HEK293 (cell line): ENCODE measurements at regions not wholly inside any gene's neighbourhood (a gene's known extent, or its start where the extent isn't known, plus 50 kb on each side); places are given as distances from the start of the nearest gene placed in this dataset.
A peak's percentile ranks its signal among the peaks of the same experiment; 100 is the strongest.
"Not testable (repeated sequence)": the region's sequence is repeated elsewhere in the genome, so short reads cannot be mapped to it uniquely, and the experiment has no call there.

ENCODE experiments used
- CTCF ChIA-PET: fragments of 350-600 bp; formaldehyde crosslinking; extraction: SDS; loops from one replicate; lab custom pipeline; 2021; ENCODE audit warnings: antibody characterized with exemption; lab: Yijun Ruan, JAX
- POLR2A ChIA-PET: fragments of 300-600 bp; formaldehyde crosslinking; extraction: SDS; loops from one replicate; lab custom pipeline; 2020; ENCODE audit warnings: antibody characterized with exemption, inconsistent platforms; lab: Yijun Ruan, JAX
- H3K27ac ChIP-seq: fragments of 200-500 bp; sonication (Bioruptor generic); 2 replicates; pipeline ENCODE4 v1.5.1; 2014; ENCODE audit warnings: low read depth, low read length, control low read depth, inconsistent platforms; ENCODE audit errors: extremely low read depth
- H3K36me3 ChIP-seq, 2 experiments: fragments of 200-500 bp in 1 of 2; sonication (Bioruptor generic) in 1 of 2; 1 replicate in 1 of 2; 2 replicates in 1 of 2; pipeline ENCODE4 v1.5.1; 2014 to 2017; ENCODE audit warnings: inconsistent platforms in 2 of 2, low read length in 2 of 2; ENCODE audit not compliant: control insufficient read depth in 2 of 2, insufficient read depth in 1 of 2
- H3K4me1 ChIP-seq: fragments of 200-500 bp; sonication (Bioruptor generic); 2 replicates; pipeline ENCODE4 v1.5.1; 2014; ENCODE audit warnings: mild to moderate bottlenecking, low read length, inconsistent platforms; ENCODE audit not compliant: control insufficient read depth, insufficient read depth
- H3K4me3 ChIP-seq: 2 replicates; pipeline ENCODE4 v1.5.1; 2011; ENCODE audit warnings: low read depth, mild to moderate bottlenecking, control low read depth, low read length, moderate library complexity
- H3K9me3 ChIP-seq: fragments of 200-500 bp; sonication (Bioruptor generic); 2 replicates; pipeline ENCODE4 v1.5.1; 2014; ENCODE audit warnings: low read depth, low read length, inconsistent platforms; ENCODE audit not compliant: control insufficient read depth, insufficient read depth
- GLI4 ChIP-seq: fragments of 450-650 bp; formaldehyde crosslinking; IDR thresholded peaks from 2 replicates; pipeline ENCODE4 v1.5.1; 2016; ENCODE audit warnings: missing biosample characterization, missing genetic modification characterization
- PRDM4 ChIP-seq: fragments of 450-650 bp; formaldehyde crosslinking; IDR thresholded peaks from 2 replicates; pipeline ENCODE4 v1.5.1; 2017; ENCODE audit warnings: missing biosample characterization, missing genetic modification characterization
- PRDM6 ChIP-seq: fragments of 450-650 bp; formaldehyde crosslinking; IDR thresholded peaks from 2 replicates; pipeline ENCODE4 v1.5.1; 2017; ENCODE audit warnings: missing biosample characterization, missing genetic modification characterization
- SETDB1 ChIP-seq: IDR thresholded peaks from one replicate; pipeline ENCODE4 v1.6.1; 2017; ENCODE audit warnings: mild to moderate bottlenecking, low read length, moderate library complexity, mixed read lengths; ENCODE audit not compliant: insufficient read length
- SP3 ChIP-seq: fragments of 450-650 bp; formaldehyde crosslinking; IDR thresholded peaks from 2 replicates; pipeline ENCODE4 v1.5.1; 2016; ENCODE audit warnings: missing biosample characterization, missing genetic modification characterization
- YY1 ChIP-seq: fragments of 450-650 bp; formaldehyde crosslinking; IDR thresholded peaks from 2 replicates; pipeline ENCODE4 v1.5.1; 2018; ENCODE audit warnings: missing biosample characterization, missing genetic modification characterization
- ZFP69B ChIP-seq: fragments of 450-650 bp; formaldehyde crosslinking; IDR thresholded peaks from 2 replicates; pipeline ENCODE4 v1.5.1; 2016; ENCODE audit warnings: missing biosample characterization, missing genetic modification characterization
- ZNF184 ChIP-seq: fragments of 450-650 bp; IDR thresholded peaks from 2 replicates; pipeline ENCODE4 v1.5.1; 2018; ENCODE audit warnings: missing biosample characterization, mild to moderate bottlenecking, missing genetic modification characterization
- ZNF211 ChIP-seq: fragments of 450-650 bp; formaldehyde crosslinking; IDR thresholded peaks from 2 replicates; pipeline ENCODE4 v1.5.1; 2016; ENCODE audit warnings: low read depth, missing biosample characterization, missing genetic modification characterization
- ZNF24 ChIP-seq: fragments of 450-650 bp; formaldehyde crosslinking; IDR thresholded peaks from 2 replicates; pipeline ENCODE4 v1.5.1; 2016; ENCODE audit warnings: missing biosample characterization, missing genetic modification characterization
- ZNF626 ChIP-seq: fragments of 450-650 bp; sonication (Bioruptor Pico); formaldehyde crosslinking; IDR thresholded peaks from 2 replicates; pipeline ENCODE4 v1.5.1; 2018; ENCODE audit warnings: missing biosample characterization, missing genetic modification characterization, inconsistent platforms
- ZNF658 ChIP-seq: fragments of 450-650 bp; formaldehyde crosslinking; IDR thresholded peaks from 2 replicates; pipeline ENCODE4; 2016; ENCODE audit warnings: missing biosample characterization, missing genetic modification characterization
- ZSCAN4 ChIP-seq: fragments of 450-650 bp; formaldehyde crosslinking; IDR thresholded peaks from 2 replicates; pipeline ENCODE4 v1.5.1; 2017; ENCODE audit warnings: missing biosample characterization, missing genetic modification characterization

- ChIA-PET POLR2A (no interaction called here), CTCF (interaction anchor here (1.9 kb wide), 1 partner anchor 12 kb away, joined by 10 read pairs; no protein-coding TSS in a partner anchor)
- Histone ChIP-seq H3K36me3 (no peaks in the 10 kb centered on the region), H3K27ac (no peak overlapping the region), H3K4me3 (no peak overlapping the region), H3K9me3 (no peaks in the 10 kb centered on the region), H3K4me1 (no peaks in the 10 kb centered on the region)
- no peak for TF ChIP-seq ZNF24 (tag by site-specific recombination)
- peak; percentile 38; the same call in 1 of the 2 replicates for TF ChIP-seq PRDM6 (tag by site-specific recombination)
Observed at GRCh38 chr3:107224026-107224596, 153.1 kb upstream of the CCDC54 start.

GRCh38 chr3:107227091-107227490 lies 150.1 kb upstream of the CCDC54 start:
- POLR2A ChIA-PET = no interaction called here
- CTCF ChIA-PET = interaction anchor here (0.6 to 1.4 kb wide), 2 partner anchors 9 to 865 kb away, joined by 4 to 6 read pairs; no protein-coding TSS in a partner anchor

GRCh38 chr3:107233877-107234276 lies 143.4 kb upstream of the CCDC54 start:
- H3K27ac ChIP-seq, H3K36me3 ChIP-seq, POLR2A ChIA-PET, H3K4me1 ChIP-seq, H3K9me3 ChIP-seq, H3K4me3 ChIP-seq: not testable (repeated sequence)
- CTCF ChIA-PET = interaction anchor here (2.9 kb wide), 1 partner anchor 1241 kb away, joined by 6 read pairs; no protein-coding TSS in a partner anchor

More at GRCh38 chr3:107227091-107227490, 150.1 kb upstream of the CCDC54 start:
- no peaks in the 10 kb centered on the region for H3K4me1 ChIP-seq
- no peak overlapping the region for H3K4me3 ChIP-seq
- no peaks in the 10 kb centered on the region for H3K36me3 ChIP-seq
- TF ChIP-seq SETDB1 = no peak
- TF ChIP-seq PRDM4 (tag by site-specific recombination) = no peak
- no peak for TF ChIP-seq ZSCAN4 (tag by site-specific recombination)
- TF ChIP-seq GLI4 (tag by site-specific recombination) = no peak
- no peak for TF ChIP-seq YY1
- no peak for TF ChIP-seq ZNF626
- TF ChIP-seq SP3 (tag by site-specific recombination) = no peak
- TF ChIP-seq ZNF184 (tag by site-specific recombination) = no peak
- TF ChIP-seq ZNF658 (tag by site-specific recombination) = no peak
- TF ChIP-seq ZFP69B = no peak
- no peak for TF ChIP-seq ZNF211
- H3K27ac ChIP-seq = no peak overlapping the region
- H3K9me3 ChIP-seq = no peaks in the 10 kb centered on the region
